DMS153 treated with DMSO at 0.1 percent for 48 hours (cell line): ENCODE measurements at regions not wholly inside any gene's neighbourhood (a gene's known extent, or its start where the extent isn't known, plus 50 kb on each side); places are given as distances from the start of the nearest gene placed in this dataset.

Experiments
- DNase-seq: peaks from one replicate; lab custom pipeline; 2025; ENCODE audit not compliant: unreplicated experiment; lab: John Stamatoyannopoulos, UW

- no peak for DNase-seq
These were observed 96.0 kb upstream of the MAP3K4 start for GRCh38 chr6:160895562-160895961.

DNA sequence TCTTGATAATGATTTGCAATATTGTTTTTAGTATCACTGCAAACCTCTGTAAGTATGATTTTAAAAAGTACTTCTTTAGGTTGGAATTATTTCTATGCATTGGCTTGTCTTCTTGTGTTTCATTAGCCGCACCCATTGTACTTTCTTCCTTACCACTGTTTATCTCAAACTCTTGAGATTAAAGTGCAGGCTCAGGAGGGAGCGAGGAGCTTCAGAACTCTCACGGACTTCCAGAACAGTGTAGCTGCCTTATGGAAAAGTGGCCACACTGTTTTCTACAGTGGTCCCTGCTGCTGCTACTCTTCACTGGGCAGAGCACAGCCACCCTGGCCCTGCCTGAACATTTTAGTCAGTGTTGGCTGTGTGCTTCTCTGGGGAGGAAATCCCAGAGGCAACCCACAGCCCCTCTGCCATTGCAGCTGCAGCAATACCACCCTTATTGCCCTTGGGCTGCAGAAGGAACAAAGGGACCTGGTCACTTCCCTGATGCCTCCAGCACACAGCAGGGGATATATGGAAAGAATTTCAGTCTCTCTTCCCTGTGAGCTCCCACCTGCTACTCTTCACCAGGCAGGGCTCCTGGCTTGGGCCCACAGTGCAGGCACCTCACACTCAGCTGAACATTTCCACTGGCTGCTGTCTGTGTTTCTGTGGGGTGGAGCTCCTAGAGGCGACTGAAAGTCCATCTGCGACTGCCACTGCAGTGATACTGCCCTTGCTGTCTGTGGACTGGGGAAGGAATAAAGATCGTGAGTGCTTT is 91.7 kb upstream of the MAP3K4 start:
- no peak for DNase-seq

- no peak for DNase-seq
These were observed 79.6 kb upstream of the MAP3K4 start for GRCh38 chr6:160911949-160912348.

GRCh38 chr6:160912411-160912810 is 79.2 kb upstream of the MAP3K4 start:
- no peak for DNase-seq

GRCh38 chr6:160917572-160917971 is 74.0 kb upstream of the MAP3K4 start:
- DNase-seq = no peak

DNA sequence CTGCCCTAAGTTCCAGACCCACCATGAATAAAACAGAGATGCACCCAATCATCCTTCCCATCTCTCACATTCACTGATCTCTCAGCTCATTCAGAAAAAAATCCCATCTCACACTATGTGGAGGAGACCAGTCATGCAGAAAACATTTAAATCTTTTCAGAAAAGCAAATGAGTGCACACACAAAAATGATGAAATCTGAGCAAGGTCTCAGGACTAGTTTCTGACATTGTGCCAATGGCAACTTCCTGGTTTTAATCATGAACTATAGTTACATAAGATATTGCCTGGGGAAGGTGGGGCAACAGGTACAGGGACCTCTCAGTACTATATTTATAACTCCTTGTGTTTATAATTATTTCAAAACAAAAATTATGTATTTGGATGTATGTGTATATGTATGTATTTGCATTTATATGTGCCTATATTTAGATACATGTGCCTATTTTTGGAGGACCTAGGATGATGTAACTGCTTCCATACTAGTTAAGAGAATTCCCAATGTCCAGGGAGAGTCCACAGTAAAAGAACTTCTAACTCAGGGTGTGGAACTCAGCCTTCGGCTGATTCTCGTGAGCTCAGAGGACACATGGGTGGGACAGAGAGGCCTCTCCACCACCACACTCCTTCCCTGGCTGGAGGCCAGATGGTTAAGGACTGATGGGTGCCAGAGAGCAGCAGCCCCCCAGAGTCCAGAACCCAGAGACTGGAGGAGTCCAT is 71.7 kb upstream of the MAP3K4 start:
- no peak for DNase-seq

DNA sequence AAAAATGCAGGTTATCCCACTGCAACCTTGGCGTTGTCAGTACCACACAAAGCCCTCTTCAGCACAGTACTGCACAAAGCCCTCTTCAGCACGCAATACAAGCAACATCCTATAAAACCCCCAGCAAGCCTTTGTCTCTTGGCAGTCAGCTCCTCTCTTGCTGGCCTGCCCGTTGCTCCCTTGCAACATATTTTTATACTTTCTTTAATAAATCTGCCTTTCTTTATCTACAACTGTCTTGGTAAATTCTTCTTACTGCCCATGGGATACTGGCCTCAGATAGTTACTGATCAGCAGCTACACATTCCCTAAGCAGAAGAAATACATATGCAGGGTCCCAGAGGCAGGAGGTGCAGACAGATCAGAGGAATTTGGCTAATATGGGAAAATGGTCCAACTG is 70.5 kb upstream of the MAP3K4 start:
- no peak for DNase-seq

DNA sequence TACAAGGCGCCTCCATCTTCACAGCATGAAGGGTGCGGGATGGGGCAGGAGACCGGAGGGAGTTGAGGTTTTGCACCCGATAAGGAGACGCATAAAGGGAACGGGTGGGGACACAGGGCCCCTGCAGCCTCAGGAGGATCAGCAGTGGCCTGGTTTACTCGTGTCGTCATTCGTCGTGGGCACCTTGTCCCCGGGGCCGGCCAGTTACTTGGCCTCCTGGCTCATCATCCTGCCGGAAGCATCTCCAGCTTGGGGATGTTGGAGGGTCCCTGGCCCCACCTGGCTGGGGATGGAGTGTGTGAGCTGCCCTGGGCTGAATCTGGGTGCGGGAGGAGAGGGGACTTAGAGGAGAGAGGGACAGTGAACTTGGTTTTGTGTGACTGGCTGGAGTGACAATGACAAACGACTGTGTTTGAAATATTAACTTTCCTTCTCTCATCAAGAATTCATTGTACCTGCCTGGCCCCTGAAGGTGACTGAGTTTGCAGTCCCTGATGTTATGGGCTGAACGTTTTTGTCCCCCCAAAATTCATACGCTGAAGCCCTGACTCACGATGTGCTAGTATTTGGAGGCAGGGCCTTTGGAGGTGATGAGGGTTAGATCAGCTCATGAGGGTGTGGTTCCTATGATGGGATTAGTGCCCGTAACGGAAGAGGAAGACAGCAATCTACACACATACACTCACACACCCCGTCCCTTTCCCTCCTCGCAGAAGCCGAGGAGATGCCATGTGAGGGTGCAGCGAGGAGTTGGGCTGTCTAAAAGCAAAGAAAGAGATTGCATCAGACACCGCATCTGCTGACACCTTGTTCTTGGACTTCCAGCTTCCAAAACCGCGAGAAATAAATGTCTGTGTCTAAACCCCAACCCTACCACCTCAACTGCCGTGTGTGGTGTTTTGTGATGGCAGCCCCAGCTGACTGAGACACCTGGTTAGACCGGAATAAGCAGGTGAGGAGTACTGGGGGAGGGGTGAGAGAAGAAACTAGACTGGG is 65.0 kb upstream of the MAP3K4 start:
- DNase-seq = no peak

GRCh38 chr6:160927416-160927815 is 64.2 kb upstream of the MAP3K4 start:
- no peak for DNase-seq

DNA sequence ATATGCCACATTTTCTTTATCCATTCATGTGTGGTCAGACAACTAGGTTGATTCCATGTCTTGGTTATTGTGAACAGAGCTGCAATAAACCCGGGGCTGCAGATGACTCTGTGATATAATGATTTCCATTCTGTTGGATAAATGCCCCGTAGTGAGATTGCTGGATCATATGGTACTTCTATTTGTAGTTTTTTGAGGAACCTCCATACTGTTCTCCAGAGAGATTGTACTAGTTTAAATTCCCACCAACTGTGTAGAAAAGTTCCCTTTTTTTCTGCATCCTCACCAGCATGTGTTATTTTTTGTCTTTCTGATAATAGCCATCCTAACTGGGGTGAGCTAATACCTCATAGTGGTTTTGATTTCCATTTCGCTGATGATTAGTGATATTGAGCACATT is 62.2 kb upstream of the MAP3K4 start:
- DNase-seq = no peak

GRCh38 chr6:160929831-160930230 is 61.7 kb upstream of the MAP3K4 start:
- DNase-seq = no peak

GRCh38 chr6:160930547-160931377 is 60.8 kb upstream of the MAP3K4 start:
- DNase-seq = peak; percentile 69

- DNase-seq = no peak
These were observed 59.9 kb upstream of the MAP3K4 start for GRCh38 chr6:160931378-160932310.

- no peak for DNase-seq
These were observed 58.3 kb upstream of the MAP3K4 start for GRCh38 chr6:160933256-160933655.

DNA sequence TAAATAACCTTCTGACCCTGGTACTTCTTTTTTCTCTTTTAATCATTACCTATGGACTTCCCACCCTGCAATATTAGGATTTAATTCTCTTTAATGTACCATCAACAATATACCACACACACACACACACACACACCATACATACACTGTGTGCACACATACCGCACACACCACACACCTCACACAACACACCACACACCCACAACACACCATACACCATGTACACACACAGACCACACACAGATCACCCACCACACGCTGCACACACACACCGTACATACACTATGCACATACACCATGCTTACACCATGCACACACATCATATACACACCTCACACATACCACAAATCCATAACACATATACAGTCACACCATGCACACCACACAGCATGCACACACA is 57.4 kb upstream of the MAP3K4 start:
- no peak for DNase-seq

DNA sequence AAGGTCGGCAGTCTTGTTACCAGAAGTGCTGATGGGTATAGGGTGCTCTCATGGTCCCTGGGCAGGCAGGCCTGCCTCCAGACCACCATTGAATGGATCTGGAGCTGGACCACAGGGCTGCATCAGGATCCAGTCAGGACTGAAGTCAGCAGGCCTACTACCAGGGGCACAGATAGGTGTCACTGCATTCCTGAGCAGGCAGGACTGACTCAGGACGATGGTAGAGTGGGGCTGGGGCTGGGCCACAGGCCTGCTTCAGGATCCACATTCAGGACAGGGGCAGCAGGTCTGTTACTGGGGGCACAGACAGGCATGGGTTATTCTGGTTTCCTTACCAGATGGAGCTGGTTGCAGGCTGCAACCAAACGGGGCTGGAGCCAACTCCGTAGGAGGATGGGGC is 51.4 kb upstream of the MAP3K4 start:
- no peak for DNase-seq
